ENCODE measurements at regions not wholly inside any gene's neighbourhood (a gene's known extent, or its start where the extent isn't known, plus 50 kb on each side); places are given as distances from the start of the nearest gene placed in this dataset.

DNA sequence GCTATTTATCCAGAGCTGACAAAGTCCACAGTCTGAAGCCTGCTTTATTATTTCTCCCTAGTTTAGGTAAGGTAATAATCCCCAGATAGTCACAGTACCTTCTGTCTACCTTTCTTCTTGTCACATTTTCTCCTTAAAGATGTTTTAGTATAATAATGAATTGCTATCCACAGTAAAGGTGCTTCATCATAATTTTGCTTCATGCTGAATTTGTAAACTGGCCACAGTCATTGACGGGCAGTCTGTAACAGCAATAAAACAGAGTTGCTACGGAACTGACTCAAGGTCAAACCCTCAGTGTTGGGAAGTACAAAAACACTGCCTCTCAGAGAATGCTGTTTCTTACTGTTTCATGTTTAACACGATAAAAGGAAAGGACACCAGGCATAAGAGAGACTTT, 195.7 kb downstream of the ZNF608 start:
- Histone ChIP-seq H3K9ac (ENCODE audit: low read depth, low read length) (no peak overlapping the region), H3K36me3 (ENCODE audit: control insufficient read depth, insufficient read depth, low read length) (no peaks in the 10 kb centered on the region), H3K4me3 (ENCODE audit: low read depth, low read length) (no peak overlapping the region), H3K9me3 (ENCODE audit: control insufficient read depth, insufficient read depth, low read length) (no peaks in the 10 kb centered on the region), H3K27me3 (ENCODE audit: control insufficient read depth, insufficient read depth, low read length) (peaks cover 5% of the 10 kb centered on the region), H3K4me1 (ENCODE audit: control insufficient read depth, insufficient read depth, low read length) (peaks cover 14% of the 10 kb centered on the region)

DNA sequence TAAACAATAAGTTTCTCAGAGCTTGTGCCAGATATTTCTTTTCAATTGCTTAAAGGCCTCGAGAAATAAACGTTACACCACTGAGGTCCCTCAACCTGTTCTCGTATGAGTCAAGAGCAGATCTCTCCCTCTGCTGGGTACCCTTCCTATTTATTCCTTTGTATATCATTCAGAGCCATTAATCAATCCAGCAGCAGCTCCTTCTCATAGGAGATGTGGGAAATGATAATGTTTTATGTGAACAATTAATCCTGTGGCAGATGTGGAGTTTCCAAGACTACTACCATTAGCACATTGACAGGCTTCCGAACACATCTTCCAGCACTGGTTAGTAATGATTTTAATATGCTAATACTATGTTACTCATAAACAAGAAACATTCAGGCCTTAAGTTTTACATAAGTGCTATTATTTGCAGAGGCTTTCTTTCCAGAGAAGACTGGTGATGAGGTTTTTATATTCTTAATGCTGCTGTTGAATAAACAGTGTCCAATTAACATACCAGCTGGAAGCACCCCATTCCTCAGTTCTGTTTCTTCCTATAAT, 196.5 kb downstream of the ZNF608 start:
- H3K9me3 ChIP-seq (ENCODE audit: control insufficient read depth, insufficient read depth, low read length), result no peaks in the 10 kb centered on the region
- peaks cover 11% of the 10 kb centered on the region for H3K4me1 ChIP-seq (ENCODE audit: control insufficient read depth, insufficient read depth, low read length)
- no peaks in the 10 kb centered on the region for H3K36me3 ChIP-seq (ENCODE audit: control insufficient read depth, insufficient read depth, low read length)
- H3K27me3 ChIP-seq (ENCODE audit: control insufficient read depth, insufficient read depth, low read length), result peaks cover under 1% of the 10 kb centered on the region
- H3K4me3 ChIP-seq (ENCODE audit: low read depth, low read length), result no peak overlapping the region
- H3K9ac ChIP-seq (ENCODE audit: low read depth, low read length), result no peak overlapping the region

DNA sequence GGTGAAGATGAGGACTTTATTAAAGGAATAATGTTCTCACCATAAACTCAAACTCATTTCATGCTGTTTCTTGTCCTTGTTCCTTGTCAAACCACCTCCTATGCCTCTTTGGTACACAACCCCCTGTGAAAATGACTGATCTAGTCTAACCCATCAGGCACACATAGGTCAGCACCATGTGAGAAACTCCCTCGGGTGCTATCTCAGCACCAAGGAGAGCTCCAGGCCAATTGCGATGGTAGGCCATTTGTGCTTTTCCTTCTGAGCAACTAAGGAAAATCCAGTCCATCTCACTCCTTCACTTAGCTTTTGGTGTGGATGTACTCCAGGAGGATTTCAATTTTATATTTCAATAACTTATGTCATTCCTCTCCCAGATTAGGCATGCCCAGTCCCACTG, 199.8 kb downstream of the ZNF608 start:
- no peak overlapping the region for H3K4me3 ChIP-seq (ENCODE audit: low read depth, low read length)
- peaks cover 4% of the 10 kb centered on the region for H3K4me1 ChIP-seq (ENCODE audit: control insufficient read depth, insufficient read depth, low read length)
- no peak overlapping the region for H3K9ac ChIP-seq (ENCODE audit: low read depth, low read length)
- H3K27me3 ChIP-seq (ENCODE audit: control insufficient read depth, insufficient read depth, low read length), result no peaks in the 10 kb centered on the region
- no peaks in the 10 kb centered on the region for H3K9me3 ChIP-seq (ENCODE audit: control insufficient read depth, insufficient read depth, low read length)
- H3K36me3 ChIP-seq (ENCODE audit: control insufficient read depth, insufficient read depth, low read length), result no peaks in the 10 kb centered on the region

DNA sequence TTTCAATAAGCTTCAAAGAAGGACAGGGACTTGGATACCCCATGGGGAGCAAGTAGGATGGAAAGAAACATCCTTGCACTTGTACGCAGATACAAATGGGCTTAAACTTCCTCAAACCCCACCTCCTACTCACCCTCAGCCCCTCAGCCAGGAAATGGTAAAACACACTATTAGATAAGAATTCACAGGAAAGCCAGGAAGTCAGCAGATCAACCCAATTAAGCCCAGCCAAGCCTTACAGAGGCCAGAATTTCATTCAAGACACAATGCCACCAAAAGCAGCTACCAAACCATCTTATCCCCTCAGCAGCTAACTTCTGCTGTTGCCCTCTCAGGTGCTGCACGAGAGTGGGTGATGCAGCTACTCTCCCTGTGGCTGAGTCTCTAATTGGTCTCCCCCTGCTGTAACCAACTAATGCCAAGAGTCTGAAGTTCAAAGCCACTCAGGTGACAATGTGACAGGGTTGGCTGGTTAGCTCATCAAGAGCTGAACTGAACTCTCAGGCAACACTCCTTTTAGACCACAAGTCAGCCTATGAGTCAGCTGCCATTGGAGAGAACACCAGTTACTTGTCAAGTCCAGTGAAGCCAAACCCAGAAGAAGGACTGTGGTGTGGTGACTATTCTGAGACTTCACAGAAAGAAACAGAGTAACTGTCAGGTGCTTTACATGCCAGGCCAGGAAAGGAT, 201.9 kb downstream of the ZNF608 start:
- no peaks in the 10 kb centered on the region for H3K4me1 ChIP-seq (ENCODE audit: control insufficient read depth, insufficient read depth, low read length)
- no peaks in the 10 kb centered on the region for H3K9me3 ChIP-seq (ENCODE audit: control insufficient read depth, insufficient read depth, low read length)
- H3K27me3 ChIP-seq (ENCODE audit: control insufficient read depth, insufficient read depth, low read length), result no peaks in the 10 kb centered on the region
- H3K4me3 ChIP-seq (ENCODE audit: low read depth, low read length), result no peak overlapping the region
- no peak overlapping the region for H3K9ac ChIP-seq (ENCODE audit: low read depth, low read length)
- H3K36me3 ChIP-seq (ENCODE audit: control insufficient read depth, insufficient read depth, low read length), result no peaks in the 10 kb centered on the region

DNA sequence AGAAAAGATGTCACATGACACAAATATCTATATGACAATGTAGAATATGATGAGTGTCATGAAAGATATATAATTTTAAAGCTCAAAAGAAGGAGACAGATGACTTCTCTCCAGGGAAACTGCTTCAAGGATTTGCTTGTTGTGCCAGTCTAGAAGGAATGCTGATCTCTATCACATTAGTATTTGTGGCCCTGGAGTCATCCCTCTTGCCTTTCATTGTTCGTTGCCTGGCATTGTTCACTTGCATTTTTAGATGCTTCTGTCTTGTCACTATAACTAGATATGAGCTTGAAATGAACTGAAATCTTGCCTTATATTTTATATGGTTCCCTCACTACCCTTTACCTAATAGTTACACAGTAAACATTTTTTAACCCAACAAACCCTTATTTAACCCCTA, 207.5 kb downstream of the ZNF608 start:
- H3K36me3 ChIP-seq (ENCODE audit: control insufficient read depth, insufficient read depth, low read length), result no peaks in the 10 kb centered on the region
- H3K9ac ChIP-seq (ENCODE audit: low read depth, low read length), result no peak overlapping the region
- H3K4me3 ChIP-seq (ENCODE audit: low read depth, low read length), result no peak overlapping the region
- no peaks in the 10 kb centered on the region for H3K27me3 ChIP-seq (ENCODE audit: control insufficient read depth, insufficient read depth, low read length)
- H3K9me3 ChIP-seq (ENCODE audit: control insufficient read depth, insufficient read depth, low read length), result no peaks in the 10 kb centered on the region
- H3K4me1 ChIP-seq (ENCODE audit: control insufficient read depth, insufficient read depth, low read length), result no peaks in the 10 kb centered on the region

DNA sequence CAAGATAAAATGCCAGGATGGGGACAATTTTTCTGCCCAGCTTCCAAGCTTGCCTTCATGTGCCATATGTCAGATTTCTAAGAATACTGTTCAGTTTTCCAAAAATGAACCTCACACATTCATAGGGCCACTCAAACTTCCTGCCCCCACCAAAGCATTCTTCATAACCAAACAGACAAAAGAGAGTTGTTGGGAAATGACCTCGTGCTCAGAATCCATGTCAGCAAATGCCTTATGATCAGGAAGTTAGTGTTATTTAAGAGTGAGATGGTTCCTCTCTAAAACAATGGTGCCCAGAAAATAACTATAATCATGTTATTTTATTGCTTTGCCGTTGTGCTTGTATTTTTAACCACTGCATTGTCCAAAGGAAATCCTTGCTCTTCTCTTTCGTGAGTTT, 208.2 kb downstream of the ZNF608 start:
- Histone ChIP-seq H3K9me3 (ENCODE audit: control insufficient read depth, insufficient read depth, low read length) (no peaks in the 10 kb centered on the region), H3K4me1 (ENCODE audit: control insufficient read depth, insufficient read depth, low read length) (no peaks in the 10 kb centered on the region), H3K4me3 (ENCODE audit: low read depth, low read length) (no peak overlapping the region), H3K36me3 (ENCODE audit: control insufficient read depth, insufficient read depth, low read length) (no peaks in the 10 kb centered on the region), H3K9ac (ENCODE audit: low read depth, low read length) (no peak overlapping the region), H3K27me3 (ENCODE audit: control insufficient read depth, insufficient read depth, low read length) (no peaks in the 10 kb centered on the region)

DNA sequence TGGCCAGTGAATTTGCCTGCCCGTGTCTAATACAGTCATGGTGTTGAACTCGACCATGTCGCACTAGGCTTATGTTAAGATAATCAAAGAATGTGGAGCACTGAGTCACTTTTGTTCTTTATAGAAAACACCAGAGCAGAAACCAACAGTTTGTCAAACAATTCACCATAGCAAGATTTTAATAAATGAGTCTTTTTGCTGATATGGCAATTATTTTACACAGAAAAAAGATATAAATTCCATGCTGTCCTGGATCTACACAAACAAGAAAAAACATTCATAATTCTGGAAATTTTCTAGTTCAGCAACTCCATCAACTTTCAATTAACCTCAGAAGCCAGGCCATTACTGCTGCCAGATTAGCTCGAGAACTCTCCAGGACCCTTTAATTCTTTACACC, 208.9 kb downstream of the ZNF608 start:
- H3K4me3 ChIP-seq (ENCODE audit: low read depth, low read length), result no peak overlapping the region
- no peaks in the 10 kb centered on the region for H3K36me3 ChIP-seq (ENCODE audit: control insufficient read depth, insufficient read depth, low read length)
- no peak overlapping the region for H3K9ac ChIP-seq (ENCODE audit: low read depth, low read length)
- no peaks in the 10 kb centered on the region for H3K9me3 ChIP-seq (ENCODE audit: control insufficient read depth, insufficient read depth, low read length)
- no peaks in the 10 kb centered on the region for H3K4me1 ChIP-seq (ENCODE audit: control insufficient read depth, insufficient read depth, low read length)
- H3K27me3 ChIP-seq (ENCODE audit: control insufficient read depth, insufficient read depth, low read length), result no peaks in the 10 kb centered on the region

DNA sequence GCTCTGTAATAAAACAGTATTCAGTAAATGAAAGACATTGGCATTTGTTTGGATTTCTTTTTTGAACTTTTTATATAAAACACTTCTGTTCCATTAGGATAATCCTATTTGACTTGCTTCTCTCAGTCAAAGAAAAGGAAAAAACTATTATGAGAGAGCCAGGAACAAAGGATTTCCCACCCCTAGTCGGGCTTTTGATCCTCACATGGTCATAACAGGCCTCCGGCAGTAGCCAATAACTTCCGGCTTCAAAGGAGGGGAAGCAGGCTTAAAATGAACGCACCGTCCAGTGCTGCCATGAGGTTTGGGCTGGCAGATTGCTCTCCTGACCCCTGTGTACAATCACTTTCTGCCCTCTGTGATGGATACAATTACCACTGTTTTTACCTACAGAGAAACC, 209.3 kb downstream of the ZNF608 start:
- H3K4me1 ChIP-seq (ENCODE audit: control insufficient read depth, insufficient read depth, low read length), result no peaks in the 10 kb centered on the region
- no peak overlapping the region for H3K9ac ChIP-seq (ENCODE audit: low read depth, low read length)
- H3K36me3 ChIP-seq (ENCODE audit: control insufficient read depth, insufficient read depth, low read length), result no peaks in the 10 kb centered on the region
- H3K4me3 ChIP-seq (ENCODE audit: low read depth, low read length), result no peak overlapping the region
- H3K27me3 ChIP-seq (ENCODE audit: control insufficient read depth, insufficient read depth, low read length), result no peaks in the 10 kb centered on the region
- no peaks in the 10 kb centered on the region for H3K9me3 ChIP-seq (ENCODE audit: control insufficient read depth, insufficient read depth, low read length)

DNA sequence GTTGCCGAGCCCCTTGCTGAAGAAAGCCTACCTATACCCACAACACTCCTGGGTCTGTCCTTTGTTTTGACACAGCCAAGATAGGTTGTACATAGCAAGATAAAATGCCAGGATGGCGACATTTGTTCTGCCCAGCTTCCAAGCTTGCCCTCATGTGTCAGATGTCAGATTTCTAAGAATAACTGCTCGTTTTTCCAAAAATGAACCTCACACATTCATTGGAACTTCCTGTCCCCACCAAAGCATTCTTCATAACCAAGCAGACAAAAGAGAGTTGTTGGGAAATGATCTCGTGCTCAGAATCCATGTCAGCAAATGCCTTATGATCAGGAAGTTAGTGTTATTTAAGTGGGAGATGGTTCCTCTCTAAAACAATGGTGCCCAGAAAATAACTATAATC, 210.1 kb downstream of the ZNF608 start:
- no peak overlapping the region for H3K4me3 ChIP-seq (ENCODE audit: low read depth, low read length)
- H3K4me1 ChIP-seq (ENCODE audit: control insufficient read depth, insufficient read depth, low read length), result no peaks in the 10 kb centered on the region
- no peaks in the 10 kb centered on the region for H3K27me3 ChIP-seq (ENCODE audit: control insufficient read depth, insufficient read depth, low read length)
- H3K36me3 ChIP-seq (ENCODE audit: control insufficient read depth, insufficient read depth, low read length), result no peaks in the 10 kb centered on the region
- no peak overlapping the region for H3K9ac ChIP-seq (ENCODE audit: low read depth, low read length)
- H3K9me3 ChIP-seq (ENCODE audit: control insufficient read depth, insufficient read depth, low read length), result no peaks in the 10 kb centered on the region

DNA sequence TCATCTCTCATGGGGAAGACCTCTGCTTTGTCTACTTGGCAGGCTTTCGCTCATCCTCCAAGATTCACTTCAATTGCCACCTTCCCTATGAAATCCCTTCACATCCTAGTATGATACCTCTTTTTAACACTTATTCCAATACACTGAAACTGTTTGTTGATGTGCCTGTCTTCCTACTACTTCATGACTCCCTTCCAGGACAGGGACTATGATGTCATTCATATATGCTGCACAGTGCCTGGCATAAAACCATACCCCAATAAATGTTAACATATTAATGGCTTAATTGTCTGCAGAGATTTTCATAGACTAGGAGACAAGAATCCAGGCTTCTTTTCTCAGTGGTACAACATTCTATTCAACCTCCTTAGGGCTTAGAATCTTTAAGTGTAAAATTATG, 215.5 kb downstream of the ZNF608 start:
- no peaks in the 10 kb centered on the region for H3K4me1 ChIP-seq (ENCODE audit: control insufficient read depth, insufficient read depth, low read length)
- H3K36me3 ChIP-seq (ENCODE audit: control insufficient read depth, insufficient read depth, low read length), result no peaks in the 10 kb centered on the region
- no peak overlapping the region for H3K9ac ChIP-seq (ENCODE audit: low read depth, low read length)
- no peak overlapping the region for H3K4me3 ChIP-seq (ENCODE audit: low read depth, low read length)
- no peaks in the 10 kb centered on the region for H3K9me3 ChIP-seq (ENCODE audit: control insufficient read depth, insufficient read depth, low read length)
- H3K27me3 ChIP-seq (ENCODE audit: control insufficient read depth, insufficient read depth, low read length), result no peaks in the 10 kb centered on the region

DNA sequence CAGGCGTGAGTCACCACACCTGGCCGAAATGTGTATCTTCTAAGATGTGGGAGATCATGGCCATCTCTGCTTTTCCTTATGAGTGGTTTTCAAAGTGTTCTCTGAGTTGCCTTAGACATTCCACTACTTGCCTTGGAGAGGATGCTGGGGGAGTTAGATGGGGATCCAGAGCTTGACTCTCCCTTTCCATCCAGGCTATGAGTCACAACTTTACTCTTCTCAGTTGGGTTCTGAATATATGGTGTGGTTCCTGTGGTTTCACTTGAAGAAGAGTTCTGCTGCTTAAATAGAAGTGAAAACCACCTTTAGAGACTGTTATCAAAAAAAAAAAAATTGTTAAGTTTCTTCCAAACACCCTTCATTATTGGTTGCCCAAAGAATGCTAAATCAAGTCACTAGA, 217.6 kb downstream of the ZNF608 start:
- Histone ChIP-seq H3K9ac (ENCODE audit: low read depth, low read length) (no peak overlapping the region), H3K9me3 (ENCODE audit: control insufficient read depth, insufficient read depth, low read length) (no peaks in the 10 kb centered on the region), H3K27me3 (ENCODE audit: control insufficient read depth, insufficient read depth, low read length) (no peaks in the 10 kb centered on the region), H3K4me3 (ENCODE audit: low read depth, low read length) (no peak overlapping the region), H3K4me1 (ENCODE audit: control insufficient read depth, insufficient read depth, low read length) (no peaks in the 10 kb centered on the region), H3K36me3 (ENCODE audit: control insufficient read depth, insufficient read depth, low read length) (peaks cover 3% of the 10 kb centered on the region)

DNA sequence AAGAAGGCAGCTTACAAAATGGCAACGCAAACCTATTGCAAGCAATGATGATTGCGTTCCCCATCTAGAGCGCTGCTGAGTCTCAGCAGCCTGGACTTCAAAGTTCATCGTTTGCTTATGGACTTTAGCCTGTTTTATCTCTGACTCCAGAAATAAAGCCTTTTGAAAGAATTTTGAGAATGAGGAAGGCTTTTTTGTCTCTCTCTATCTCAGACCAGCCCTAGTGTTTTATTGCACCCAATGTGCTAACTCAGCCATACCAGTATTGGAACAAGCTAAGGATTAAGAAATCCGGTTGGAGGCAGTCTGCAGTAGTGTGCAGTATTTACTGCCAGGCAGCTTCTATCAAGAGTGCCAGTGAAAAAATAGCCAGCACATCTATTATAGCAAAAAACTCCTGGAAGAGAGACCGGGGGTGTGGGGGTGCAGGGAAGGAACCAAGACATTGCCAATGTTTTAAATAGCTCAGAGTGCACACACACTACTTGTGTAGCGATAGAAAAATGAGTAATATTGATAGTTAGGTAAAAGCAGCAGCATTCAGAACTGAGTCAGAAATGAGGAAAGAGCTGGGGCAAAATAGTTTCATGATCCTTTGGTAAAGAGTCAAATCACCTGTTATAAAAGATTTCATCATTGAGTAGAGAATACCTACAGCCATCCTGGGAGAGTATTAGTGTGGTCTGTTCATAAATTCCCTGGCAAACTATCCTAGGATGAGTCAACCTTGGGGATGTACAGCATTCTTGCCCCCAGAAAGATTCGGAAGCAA, 219.0 kb downstream of the ZNF608 start:
- no peaks in the 10 kb centered on the region for H3K9me3 ChIP-seq (ENCODE audit: control insufficient read depth, insufficient read depth, low read length)
- H3K36me3 ChIP-seq (ENCODE audit: control insufficient read depth, insufficient read depth, low read length), result peaks cover 3% of the 10 kb centered on the region
- no peaks in the 10 kb centered on the region for H3K27me3 ChIP-seq (ENCODE audit: control insufficient read depth, insufficient read depth, low read length)
- no peaks in the 10 kb centered on the region for H3K4me1 ChIP-seq (ENCODE audit: control insufficient read depth, insufficient read depth, low read length)
- no peak overlapping the region for H3K9ac ChIP-seq (ENCODE audit: low read depth, low read length)
- no peak overlapping the region for H3K4me3 ChIP-seq (ENCODE audit: low read depth, low read length)

All from iPS-15b (cell line).